IPS-18a (cell line): ENCODE measurements at regions not wholly inside any gene's neighbourhood (a gene's known extent, or its start where the extent isn't known, plus 50 kb on each side); places are given as distances from the start of the nearest gene placed in this dataset.
"Not testable (repeated sequence)": the region's sequence is repeated elsewhere in the genome, so short reads cannot be mapped to it uniquely, and the experiment has no call there.

ENCODE experiments used
- H3K27ac ChIP-seq: one replicate; pipeline ENCODE4 v1.5.1; 2013; ENCODE audit warnings: low read length
- H3K27me3 ChIP-seq: one replicate; pipeline ENCODE4 v1.6.1; 2013; ENCODE audit warnings: mild to moderate bottlenecking, low read length; ENCODE audit not compliant: control insufficient read depth, insufficient read depth
- H3K36me3 ChIP-seq: one replicate; pipeline ENCODE4 v1.6.1; 2013; ENCODE audit warnings: low read depth, low read length; ENCODE audit not compliant: control insufficient read depth
- H3K4me1 ChIP-seq: one replicate; pipeline ENCODE4 v1.6.1; 2013; ENCODE audit warnings: low read depth, low read length; ENCODE audit not compliant: control insufficient read depth
- H3K4me3 ChIP-seq: one replicate; pipeline ENCODE4 v1.5.1; 2013; ENCODE audit warnings: low read length
- H3K9ac ChIP-seq: one replicate; pipeline ENCODE4 v1.6.1; 2013; ENCODE audit warnings: mild to moderate bottlenecking, low read length, moderate library complexity
- H3K9me3 ChIP-seq: one replicate; pipeline ENCODE4 v1.6.1; 2013; ENCODE audit warnings: low read depth, low read length; ENCODE audit not compliant: control insufficient read depth

DNA sequence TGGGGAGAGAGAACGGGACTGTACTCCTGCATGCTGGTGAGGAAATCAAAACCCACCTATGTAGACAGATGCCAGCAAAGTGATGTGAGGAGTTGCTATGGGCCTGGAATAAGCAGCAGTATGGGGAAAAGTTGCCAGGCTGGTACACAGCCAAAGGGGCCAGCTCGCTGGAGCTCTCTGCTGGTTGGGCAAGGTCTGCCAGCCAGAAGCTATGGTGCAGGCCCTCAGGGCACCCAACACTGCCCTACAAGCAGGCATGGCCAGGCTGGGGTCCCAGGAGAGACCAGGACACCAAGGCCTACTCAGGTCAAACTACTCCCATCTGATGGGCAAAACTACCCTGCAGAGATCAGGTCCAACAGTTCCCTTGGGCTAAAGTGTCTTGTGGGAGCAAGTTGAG, 916.6 kb downstream of the IPMK start:
- Histone ChIP-seq H3K27ac (no peak overlapping the region), H3K9me3 (no peaks in the 10 kb centered on the region), H3K4me3 (no peak overlapping the region), H3K4me1 (no peaks in the 10 kb centered on the region), H3K27me3 (no peaks in the 10 kb centered on the region), H3K9ac (no peak overlapping the region), H3K36me3 (no peaks in the 10 kb centered on the region)

DNA sequence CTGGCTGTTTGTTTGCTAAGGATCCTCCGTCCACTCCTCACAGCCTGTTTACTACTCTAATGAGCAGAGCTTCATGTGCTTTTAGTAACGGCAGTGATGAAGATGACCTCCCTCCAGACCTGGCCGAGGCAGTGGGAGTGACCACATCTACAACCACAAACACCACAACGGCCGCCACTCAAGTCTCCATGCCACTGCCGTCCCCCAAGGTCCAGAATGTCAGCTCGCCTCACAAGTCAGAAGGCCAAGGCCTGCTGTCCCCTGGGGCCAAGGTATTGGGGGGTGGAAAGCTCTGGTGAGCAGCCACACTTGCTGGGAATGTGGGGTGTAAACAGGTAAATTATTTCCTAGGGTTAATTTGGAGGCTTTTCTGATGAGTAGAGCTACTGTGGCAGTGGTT, 926.4 kb downstream of the IPMK start:
- no peaks in the 10 kb centered on the region for H3K27me3 ChIP-seq
- peaks cover 8% of the 10 kb centered on the region for H3K9me3 ChIP-seq
- H3K4me3 ChIP-seq = no peak overlapping the region
- no peaks in the 10 kb centered on the region for H3K4me1 ChIP-seq
- H3K9ac ChIP-seq = no peak overlapping the region
- H3K36me3 ChIP-seq = no peaks in the 10 kb centered on the region
- no peak overlapping the region for H3K27ac ChIP-seq

DNA sequence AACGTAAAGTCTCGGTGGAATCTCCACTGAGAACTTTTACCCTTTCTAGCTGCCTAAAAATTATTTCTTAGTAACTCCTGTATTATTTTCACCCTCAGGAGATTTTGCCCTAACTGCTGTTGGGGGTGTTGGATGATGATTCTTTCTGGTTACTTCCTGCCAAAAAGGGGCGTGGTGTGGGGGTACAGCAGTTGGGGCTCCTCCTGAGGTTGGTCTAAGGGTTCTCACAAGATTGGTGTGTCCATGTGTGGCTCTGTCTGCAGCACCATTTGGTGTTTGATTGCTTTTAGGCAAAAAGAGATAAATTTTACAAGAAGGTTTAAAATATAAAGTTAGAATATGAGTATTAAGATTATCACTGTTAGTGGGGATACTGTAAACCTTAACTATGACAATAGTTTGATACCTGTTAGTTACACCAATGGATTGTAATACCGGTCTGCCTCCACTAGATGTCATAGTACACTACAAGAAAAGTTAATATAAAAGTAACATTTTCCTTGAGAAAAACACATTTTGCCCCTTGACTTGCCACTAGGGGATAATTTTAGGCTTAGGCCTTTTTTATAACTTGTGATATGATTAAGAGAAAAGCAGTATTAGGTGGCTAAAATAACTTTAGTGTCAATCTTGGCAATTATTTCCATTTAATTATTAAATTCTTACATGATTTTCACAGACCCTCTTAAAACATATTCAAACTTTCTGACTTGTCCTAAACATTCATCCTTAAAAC, 928.7 kb downstream of the IPMK start:
- Histone ChIP-seq H3K9ac (no peak overlapping the region), H3K9me3 (peaks cover 8% of the 10 kb centered on the region), H3K4me3 (no peak overlapping the region), H3K27me3 (no peaks in the 10 kb centered on the region), H3K4me1 (no peaks in the 10 kb centered on the region), H3K27ac (no peak overlapping the region), H3K36me3 (no peaks in the 10 kb centered on the region)

DNA sequence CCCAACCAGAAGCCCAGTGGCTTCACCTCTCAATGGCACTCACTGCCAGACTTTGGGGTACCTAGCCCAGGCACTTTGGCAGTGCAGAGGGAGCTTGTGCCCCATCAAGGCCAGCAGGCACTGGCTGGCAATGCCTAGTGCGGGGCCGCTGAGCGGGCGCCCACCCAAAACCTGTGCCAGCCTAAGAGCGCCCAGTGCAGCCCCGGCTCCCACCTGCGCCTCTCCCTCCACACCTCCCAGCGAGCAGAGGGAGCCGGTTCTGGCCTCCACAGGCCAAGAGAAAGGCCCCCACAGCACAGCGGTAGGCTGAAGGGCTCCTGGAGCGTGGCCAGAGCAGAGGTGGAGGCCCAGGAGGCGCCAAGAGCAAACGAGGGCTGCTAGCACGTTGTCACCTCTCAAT, 930.8 kb downstream of the IPMK start:
- Histone ChIP-seq H3K9me3 (no peaks in the 10 kb centered on the region), H3K36me3 (no peaks in the 10 kb centered on the region)

GRCh38 chr10:57336341-57336740, 931.4 kb downstream of the IPMK start:
- H3K4me3 ChIP-seq = no peak overlapping the region
- no peaks in the 10 kb centered on the region for H3K27me3 ChIP-seq
- no peak overlapping the region for H3K27ac ChIP-seq

More for the DNA sequence above, 930.8 kb downstream of the IPMK start:
- Histone ChIP-seq H3K9ac (no peak overlapping the region), H3K27ac (no peak overlapping the region), H3K4me3 (no peak overlapping the region), H3K27me3 (no peaks in the 10 kb centered on the region), H3K4me1 (no peaks in the 10 kb centered on the region)

GRCh38 chr10:57334523-57334922, 933.2 kb downstream of the IPMK start:
- Histone ChIP-seq H3K27ac (no peak overlapping the region), H3K9me3 (no peaks in the 10 kb centered on the region), H3K4me3 (no peak overlapping the region)

More at GRCh38 chr10:57336341-57336740, 931.4 kb downstream of the IPMK start:
- Histone ChIP-seq H3K4me1 (no peaks in the 10 kb centered on the region), H3K9me3 (no peaks in the 10 kb centered on the region), H3K36me3 (no peaks in the 10 kb centered on the region), H3K9ac (no peak overlapping the region)

GRCh38 chr10:57333880-57334279, 933.8 kb downstream of the IPMK start:
- Histone ChIP-seq H3K4me3 (no peak overlapping the region), H3K9ac (no peak overlapping the region), H3K4me1 (no peaks in the 10 kb centered on the region)

More at GRCh38 chr10:57334523-57334922, 933.2 kb downstream of the IPMK start:
- Histone ChIP-seq H3K4me1 (no peaks in the 10 kb centered on the region), H3K27me3 (no peaks in the 10 kb centered on the region), H3K36me3 (no peaks in the 10 kb centered on the region), H3K9ac (no peak overlapping the region)

DNA sequence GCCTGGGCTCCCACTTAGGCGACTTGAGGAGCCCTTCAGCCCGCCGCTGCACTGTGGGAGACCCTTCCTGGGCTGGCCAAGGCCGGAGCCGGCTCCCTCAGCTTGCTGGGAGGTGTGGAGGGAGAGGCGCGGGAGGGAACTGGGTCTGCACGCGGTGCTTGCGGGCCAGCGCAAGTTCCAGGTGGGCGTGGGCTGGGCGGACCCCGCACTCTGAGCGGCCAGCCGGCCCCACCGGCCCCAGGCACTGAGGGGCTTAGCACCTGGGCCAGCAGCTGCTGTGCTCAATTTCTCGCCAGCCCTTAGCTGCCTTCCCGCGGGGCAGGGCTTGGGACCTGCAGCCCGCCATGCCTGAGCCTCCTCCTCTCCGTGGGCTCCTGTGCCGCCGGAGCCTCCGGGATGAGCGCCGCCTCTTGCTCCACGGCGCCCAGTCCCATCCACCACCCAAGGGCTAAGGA, 946.3 kb downstream of the IPMK start:
- not testable (repeated sequence) for H3K27me3 ChIP-seq, H3K9me3 ChIP-seq, H3K27ac ChIP-seq, H3K9ac ChIP-seq, H3K4me3 ChIP-seq, H3K36me3 ChIP-seq, H3K4me1 ChIP-seq

More at GRCh38 chr10:57333880-57334279, 933.8 kb downstream of the IPMK start:
- Histone ChIP-seq H3K9me3 (no peaks in the 10 kb centered on the region), H3K36me3 (no peaks in the 10 kb centered on the region), H3K27ac (no peak overlapping the region), H3K27me3 (no peaks in the 10 kb centered on the region)

GRCh38 chr10:57320416-57320815, 947.3 kb downstream of the IPMK start:
- Histone ChIP-seq H3K27ac (no peak overlapping the region), H3K9me3 (no peaks in the 10 kb centered on the region), H3K27me3 (no peaks in the 10 kb centered on the region), H3K4me1 (no peaks in the 10 kb centered on the region), H3K4me3 (no peak overlapping the region), H3K9ac (no peak overlapping the region), H3K36me3 (no peaks in the 10 kb centered on the region)

- Histone ChIP-seq H3K9me3 (no peaks in the 10 kb centered on the region), H3K27me3 (no peaks in the 10 kb centered on the region), H3K9ac (no peak overlapping the region), H3K4me1 (no peaks in the 10 kb centered on the region), H3K27ac (no peak overlapping the region), H3K4me3 (no peak overlapping the region), H3K36me3 (no peaks in the 10 kb centered on the region)
Observed at GRCh38 chr10:57314046-57314445, 953.0 kb upstream of the ZWINT start.

DNA sequence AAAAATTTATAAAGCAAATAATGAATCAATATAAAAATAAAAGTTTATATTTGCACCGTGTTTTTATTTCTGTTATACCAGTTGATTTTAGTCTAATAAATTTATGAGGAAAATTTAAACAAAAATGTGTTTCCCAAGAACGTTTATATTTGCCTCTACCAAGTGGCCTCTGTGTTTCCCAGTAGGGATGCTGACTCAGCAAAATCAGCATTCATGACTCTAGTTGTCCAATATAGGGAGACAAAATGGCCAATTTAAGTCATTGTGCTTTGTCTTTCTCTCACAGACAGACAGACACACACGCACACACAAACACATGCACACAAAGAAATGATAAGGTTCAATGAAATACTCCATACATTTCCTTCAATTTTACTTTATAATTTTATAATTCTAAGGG, 942.5 kb upstream of the ZWINT start:
- no peaks in the 10 kb centered on the region for H3K36me3 ChIP-seq

DNA sequence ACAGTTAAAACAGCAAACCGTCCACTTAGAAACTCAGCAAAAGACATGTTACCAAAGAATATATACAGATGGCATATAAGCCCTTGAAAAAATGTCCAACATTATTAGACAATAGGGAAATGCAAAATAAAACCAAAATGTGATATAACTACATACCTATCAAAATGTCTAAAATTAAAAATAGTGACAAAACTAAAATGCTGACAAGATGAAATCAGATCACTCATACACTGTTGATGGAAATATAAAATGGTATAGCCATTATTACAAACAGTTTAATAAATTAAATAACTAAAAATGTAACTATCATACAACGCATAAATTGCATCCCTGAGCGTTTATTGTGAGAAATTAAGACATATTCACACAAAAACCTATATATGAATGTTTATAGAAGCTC, 939.7 kb upstream of the ZWINT start:
- Histone ChIP-seq H3K9ac (no peak overlapping the region), H3K9me3 (no peaks in the 10 kb centered on the region), H3K36me3 (no peaks in the 10 kb centered on the region), H3K27me3 (no peaks in the 10 kb centered on the region), H3K4me1 (peaks cover 12% of the 10 kb centered on the region), H3K27ac (no peak overlapping the region), H3K4me3 (no peak overlapping the region)

More for the DNA sequence above, 942.5 kb upstream of the ZWINT start:
- Histone ChIP-seq H3K4me3 (no peak overlapping the region), H3K9ac (no peak overlapping the region), H3K27ac (no peak overlapping the region), H3K27me3 (no peaks in the 10 kb centered on the region), H3K9me3 (no peaks in the 10 kb centered on the region), H3K4me1 (peaks cover 13% of the 10 kb centered on the region)
